ENCODE measurements at regions not wholly inside any gene's neighbourhood (a gene's known extent, or its start where the extent isn't known, plus 50 kb on each side); places are given as distances from the start of the nearest gene placed in this dataset.

DNA sequence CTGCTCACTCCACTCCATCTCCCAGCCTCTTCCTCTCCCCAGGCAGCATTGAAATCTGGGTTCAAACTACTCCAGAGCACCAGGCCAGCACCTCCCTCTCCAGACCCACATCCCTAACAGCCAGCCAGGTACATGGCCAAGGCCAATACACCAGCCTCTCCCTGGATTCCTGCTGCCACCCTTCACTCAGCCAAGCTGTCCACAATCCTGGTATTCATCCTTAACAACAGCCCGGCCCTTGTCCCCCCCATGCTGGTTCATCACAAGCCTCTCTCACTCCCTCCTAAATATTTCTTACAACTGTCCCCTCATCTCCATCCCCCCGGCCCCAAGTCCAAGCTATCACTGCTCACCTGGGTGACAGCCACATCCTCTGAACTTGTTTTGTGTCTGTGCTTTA is 129.9 kb upstream of the HAAO start:
- TF ChIP-seq, protein P1, sequence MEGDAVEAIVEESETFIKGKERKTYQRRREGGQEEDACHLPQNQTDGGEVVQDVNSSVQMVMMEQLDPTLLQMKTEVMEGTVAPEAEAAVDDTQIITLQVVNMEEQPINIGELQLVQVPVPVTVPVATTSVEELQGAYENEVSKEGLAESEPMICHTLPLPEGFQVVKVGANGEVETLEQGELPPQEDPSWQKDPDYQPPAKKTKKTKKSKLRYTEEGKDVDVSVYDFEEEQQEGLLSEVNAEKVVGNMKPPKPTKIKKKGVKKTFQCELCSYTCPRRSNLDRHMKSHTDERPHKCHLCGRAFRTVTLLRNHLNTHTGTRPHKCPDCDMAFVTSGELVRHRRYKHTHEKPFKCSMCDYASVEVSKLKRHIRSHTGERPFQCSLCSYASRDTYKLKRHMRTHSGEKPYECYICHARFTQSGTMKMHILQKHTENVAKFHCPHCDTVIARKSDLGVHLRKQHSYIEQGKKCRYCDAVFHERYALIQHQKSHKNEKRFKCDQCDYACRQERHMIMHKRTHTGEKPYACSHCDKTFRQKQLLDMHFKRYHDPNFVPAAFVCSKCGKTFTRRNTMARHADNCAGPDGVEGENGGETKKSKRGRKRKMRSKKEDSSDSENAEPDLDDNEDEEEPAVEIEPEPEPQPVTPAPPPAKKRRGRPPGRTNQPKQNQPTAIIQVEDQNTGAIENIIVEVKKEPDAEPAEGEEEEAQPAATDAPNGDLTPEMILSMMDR (IDR thresholded peaks at IDR 0.05) = no peak
- no peak overlapping the region for H3K4me3 Mint-ChIP-seq
- H3K36me3 Mint-ChIP-seq (ENCODE audit: low read depth) = no peaks in the 10 kb centered on the region
- H3K9me3 Mint-ChIP-seq = no peaks in the 10 kb centered on the region
- peak overlapping the region; percentile 84 for H3K27ac Mint-ChIP-seq
- no peak for DNase-seq
- H3K27me3 Mint-ChIP-seq (ENCODE audit: low read depth, poor library complexity) = peaks cover 3% of the 10 kb centered on the region
- peaks cover 74% of the 10 kb centered on the region for H3K4me1 Mint-ChIP-seq

DNA sequence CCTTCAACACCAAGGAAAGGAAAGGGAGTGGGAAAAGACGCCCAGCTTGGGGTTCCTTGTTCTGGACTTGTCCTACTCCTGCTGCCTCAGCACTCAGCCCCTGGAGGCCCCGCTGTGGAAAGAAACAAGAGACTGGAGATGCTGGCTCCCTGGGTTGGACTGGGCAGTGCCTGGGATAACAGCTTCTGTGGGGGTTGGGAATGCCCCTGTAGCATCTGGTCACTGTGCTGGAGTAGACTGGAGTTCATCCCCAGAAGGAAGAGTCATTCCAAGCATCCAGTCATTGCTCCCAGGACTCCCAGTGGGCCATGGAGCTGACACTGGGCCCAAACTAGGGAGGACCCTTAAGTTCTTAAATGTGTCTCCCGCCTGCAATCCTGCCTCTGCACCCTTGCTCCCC is 129.3 kb upstream of the HAAO start:
- H3K27me3 Mint-ChIP-seq (ENCODE audit: low read depth, poor library complexity) = peaks cover 3% of the 10 kb centered on the region
- H3K27ac Mint-ChIP-seq = peak overlapping the region; percentile 84
- H3K4me3 Mint-ChIP-seq = no peak overlapping the region
- H3K36me3 Mint-ChIP-seq (ENCODE audit: low read depth) = no peaks in the 10 kb centered on the region
- no peak for DNase-seq
- peaks cover 74% of the 10 kb centered on the region for H3K4me1 Mint-ChIP-seq
- TF ChIP-seq, protein P1 (IDR thresholded peaks at IDR 0.05) = no peak
- no peaks in the 10 kb centered on the region for H3K9me3 Mint-ChIP-seq

DNA sequence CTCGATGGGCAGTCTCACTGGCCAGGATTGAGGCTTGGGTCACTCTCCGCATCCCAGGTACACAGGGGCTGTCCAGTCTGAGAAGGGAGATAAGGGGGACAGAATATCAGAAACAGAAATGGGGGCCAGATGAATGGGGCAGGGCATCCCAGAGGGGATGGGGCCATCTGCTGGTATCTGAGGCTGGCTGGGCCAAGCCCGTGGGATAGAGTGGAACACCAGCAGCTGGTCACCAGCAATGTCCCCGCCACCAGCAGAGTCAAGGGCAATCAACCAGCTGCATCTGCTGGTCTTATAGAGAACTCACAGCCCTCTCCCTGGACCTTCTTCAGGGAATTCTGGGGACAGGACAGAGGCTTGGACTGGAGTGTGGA is 128.8 kb upstream of the HAAO start:
- H3K4me1 Mint-ChIP-seq = peaks cover 74% of the 10 kb centered on the region
- H3K27me3 Mint-ChIP-seq (ENCODE audit: low read depth, poor library complexity) = peaks cover 3% of the 10 kb centered on the region
- no peak overlapping the region for H3K27ac Mint-ChIP-seq
- TF ChIP-seq, protein P1 (IDR thresholded peaks at IDR 0.05) = no peak
- DNase-seq = no peak
- no peak overlapping the region for H3K4me3 Mint-ChIP-seq
- no peaks in the 10 kb centered on the region for H3K36me3 Mint-ChIP-seq (ENCODE audit: low read depth)
- H3K9me3 Mint-ChIP-seq = no peaks in the 10 kb centered on the region

DNA sequence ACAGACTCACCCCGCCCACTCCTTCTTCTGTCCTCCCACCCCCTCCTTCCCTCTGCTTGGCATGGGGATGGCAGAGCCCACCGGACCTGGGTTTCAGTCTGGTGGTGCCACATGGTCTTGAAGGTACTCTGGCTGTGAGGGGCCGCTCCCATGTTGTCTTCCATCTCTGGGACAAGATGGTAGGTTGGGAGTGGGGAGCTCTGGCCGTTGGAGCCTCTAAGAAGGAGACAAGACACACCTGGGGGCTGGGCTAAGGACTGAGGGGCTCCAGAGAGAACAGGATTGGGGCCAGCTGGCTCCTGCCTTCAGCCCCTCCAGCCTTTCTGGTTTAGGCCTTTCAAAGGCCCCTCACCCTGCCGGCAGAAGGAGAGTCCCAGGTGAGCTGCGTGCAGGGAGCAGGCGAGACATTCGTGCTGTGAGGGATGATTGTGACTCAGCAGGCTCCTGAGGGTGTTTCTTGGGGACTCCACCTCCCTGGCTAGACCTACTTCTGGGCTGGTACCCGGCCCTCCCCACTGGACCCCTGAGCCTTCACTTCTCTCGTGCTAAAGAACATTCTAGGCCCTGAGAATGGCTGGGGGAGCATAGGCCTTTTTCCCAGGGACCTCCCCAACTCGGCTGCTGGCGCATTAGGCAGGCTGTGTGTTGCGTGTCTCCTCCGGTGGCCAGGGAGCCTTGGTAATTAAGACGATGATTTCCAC is 128.2 kb upstream of the HAAO start:
- no peaks in the 10 kb centered on the region for H3K9me3 Mint-ChIP-seq
- H3K36me3 Mint-ChIP-seq (ENCODE audit: low read depth) = no peaks in the 10 kb centered on the region
- H3K27me3 Mint-ChIP-seq (ENCODE audit: low read depth, poor library complexity) = peaks cover 3% of the 10 kb centered on the region
- H3K4me1 Mint-ChIP-seq = peaks cover 74% of the 10 kb centered on the region
- H3K27ac Mint-ChIP-seq = no peak overlapping the region
- TF ChIP-seq, protein P1 (IDR thresholded peaks at IDR 0.05) = no peak
- no peak for DNase-seq
- no peak overlapping the region for H3K4me3 Mint-ChIP-seq

DNA sequence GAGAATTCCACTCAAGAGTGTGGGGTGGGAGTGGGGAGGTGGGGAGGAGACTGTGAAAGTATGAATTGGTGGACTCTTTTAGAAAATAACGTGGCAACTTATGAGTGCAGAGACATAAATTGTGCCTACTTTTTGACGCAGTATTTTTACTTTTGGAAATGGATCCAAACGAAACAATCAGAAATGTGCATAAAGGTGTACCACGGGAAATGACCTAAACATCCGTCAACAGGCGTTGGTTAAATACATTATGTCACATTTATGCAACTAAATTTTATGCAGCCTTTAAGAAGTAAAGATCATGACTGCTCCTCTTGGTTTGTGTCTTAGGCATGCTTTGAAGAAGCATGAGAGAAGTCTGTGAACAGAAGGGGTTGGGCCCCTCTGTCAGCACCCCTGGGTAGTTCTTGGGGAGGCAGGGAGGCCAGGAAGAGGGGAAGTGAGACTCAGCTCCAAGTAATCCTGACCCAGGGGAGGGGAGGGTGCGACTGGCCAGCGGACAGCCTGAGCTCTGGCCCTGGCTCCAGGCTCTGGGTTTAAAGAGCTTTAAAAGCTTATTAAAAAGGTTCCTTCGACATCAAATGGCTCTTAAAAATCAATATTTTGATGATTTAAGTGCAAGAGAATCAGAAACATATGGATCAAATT is 126.4 kb upstream of the HAAO start:
- TF ChIP-seq, protein P1 (IDR thresholded peaks at IDR 0.05) = no peak
- H3K36me3 Mint-ChIP-seq (ENCODE audit: low read depth) = no peaks in the 10 kb centered on the region
- H3K27me3 Mint-ChIP-seq (ENCODE audit: low read depth, poor library complexity) = peaks cover 3% of the 10 kb centered on the region
- DNase-seq = no peak
- H3K4me1 Mint-ChIP-seq = peaks cover 57% of the 10 kb centered on the region
- H3K9me3 Mint-ChIP-seq = peaks cover 5% of the 10 kb centered on the region
- H3K27ac Mint-ChIP-seq = no peak overlapping the region
- H3K4me3 Mint-ChIP-seq = no peak overlapping the region

DNA sequence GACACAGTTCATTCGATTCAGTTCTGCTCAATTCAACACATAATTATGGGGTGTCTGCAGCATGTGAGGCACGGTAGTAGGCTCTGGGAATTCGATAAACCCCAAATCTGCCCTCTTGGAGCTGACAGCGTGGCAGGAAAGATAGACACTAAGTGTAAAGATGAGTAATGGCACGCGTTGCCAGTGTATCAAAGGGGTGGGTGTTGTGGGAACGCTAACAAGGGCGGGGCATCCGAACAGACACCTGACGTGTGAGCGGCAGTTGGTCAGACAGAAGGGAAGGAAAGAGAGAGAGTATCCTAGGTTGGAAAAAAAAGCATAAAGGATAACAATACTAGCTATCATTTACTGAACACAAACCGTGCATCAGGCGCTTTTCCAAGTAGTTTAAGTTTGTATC is 125.7 kb upstream of the HAAO start:
- no peak for DNase-seq
- Mint-ChIP-seq H3K36me3 (ENCODE audit: low read depth) (no peaks in the 10 kb centered on the region), H3K27me3 (ENCODE audit: low read depth, poor library complexity) (peaks cover 3% of the 10 kb centered on the region), H3K27ac (no peak overlapping the region), H3K4me1 (peaks cover 50% of the 10 kb centered on the region), H3K9me3 (peaks cover 5% of the 10 kb centered on the region), H3K4me3 (no peak overlapping the region)
- TF ChIP-seq, protein P1 (IDR thresholded peaks at IDR 0.05) = no peak

Data from nephron progenitor cell (in vitro differentiated cells).